ENCODE measurements at regions not wholly inside any gene's neighbourhood (a gene's known extent, or its start where the extent isn't known, plus 50 kb on each side); places are given as distances from the start of the nearest gene placed in this dataset.
"Not testable (repeated sequence)": the region's sequence is repeated elsewhere in the genome, so short reads cannot be mapped to it uniquely, and the experiment has no call there.

DNA sequence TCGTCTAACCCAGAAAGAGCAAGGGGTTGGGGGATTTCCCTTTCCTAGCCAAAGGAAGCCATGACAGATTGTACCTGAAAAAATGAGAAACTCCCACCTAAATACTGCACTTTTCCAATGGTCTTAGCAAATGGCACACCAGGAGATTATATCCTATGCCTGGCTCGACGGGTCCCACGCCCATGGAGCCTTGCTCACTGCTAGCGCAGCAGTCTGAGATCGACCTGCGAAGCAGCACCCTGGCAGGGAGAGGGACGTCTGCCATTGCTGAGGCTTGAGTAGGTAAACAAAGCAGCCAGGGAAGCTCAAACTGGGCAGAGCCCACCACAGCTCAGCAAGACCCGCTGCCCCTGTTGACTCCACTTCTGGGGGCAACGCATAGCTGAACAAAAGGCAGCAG lies 89.9 kb downstream of the MTERF1 start:
- TF ChIP-seq, protein P1, sequence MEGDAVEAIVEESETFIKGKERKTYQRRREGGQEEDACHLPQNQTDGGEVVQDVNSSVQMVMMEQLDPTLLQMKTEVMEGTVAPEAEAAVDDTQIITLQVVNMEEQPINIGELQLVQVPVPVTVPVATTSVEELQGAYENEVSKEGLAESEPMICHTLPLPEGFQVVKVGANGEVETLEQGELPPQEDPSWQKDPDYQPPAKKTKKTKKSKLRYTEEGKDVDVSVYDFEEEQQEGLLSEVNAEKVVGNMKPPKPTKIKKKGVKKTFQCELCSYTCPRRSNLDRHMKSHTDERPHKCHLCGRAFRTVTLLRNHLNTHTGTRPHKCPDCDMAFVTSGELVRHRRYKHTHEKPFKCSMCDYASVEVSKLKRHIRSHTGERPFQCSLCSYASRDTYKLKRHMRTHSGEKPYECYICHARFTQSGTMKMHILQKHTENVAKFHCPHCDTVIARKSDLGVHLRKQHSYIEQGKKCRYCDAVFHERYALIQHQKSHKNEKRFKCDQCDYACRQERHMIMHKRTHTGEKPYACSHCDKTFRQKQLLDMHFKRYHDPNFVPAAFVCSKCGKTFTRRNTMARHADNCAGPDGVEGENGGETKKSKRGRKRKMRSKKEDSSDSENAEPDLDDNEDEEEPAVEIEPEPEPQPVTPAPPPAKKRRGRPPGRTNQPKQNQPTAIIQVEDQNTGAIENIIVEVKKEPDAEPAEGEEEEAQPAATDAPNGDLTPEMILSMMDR (CRISPR knock-in tag; IDR thresholded peaks at IDR 0.05) = not testable (repeated sequence)
- TF ChIP-seq ZBTB1 (CRISPR knock-in tag; IDR thresholded peaks at IDR 0.05; ENCODE audit: borderline replicate concordance) = not testable (repeated sequence)
- TF ChIP-seq, protein P2, sequence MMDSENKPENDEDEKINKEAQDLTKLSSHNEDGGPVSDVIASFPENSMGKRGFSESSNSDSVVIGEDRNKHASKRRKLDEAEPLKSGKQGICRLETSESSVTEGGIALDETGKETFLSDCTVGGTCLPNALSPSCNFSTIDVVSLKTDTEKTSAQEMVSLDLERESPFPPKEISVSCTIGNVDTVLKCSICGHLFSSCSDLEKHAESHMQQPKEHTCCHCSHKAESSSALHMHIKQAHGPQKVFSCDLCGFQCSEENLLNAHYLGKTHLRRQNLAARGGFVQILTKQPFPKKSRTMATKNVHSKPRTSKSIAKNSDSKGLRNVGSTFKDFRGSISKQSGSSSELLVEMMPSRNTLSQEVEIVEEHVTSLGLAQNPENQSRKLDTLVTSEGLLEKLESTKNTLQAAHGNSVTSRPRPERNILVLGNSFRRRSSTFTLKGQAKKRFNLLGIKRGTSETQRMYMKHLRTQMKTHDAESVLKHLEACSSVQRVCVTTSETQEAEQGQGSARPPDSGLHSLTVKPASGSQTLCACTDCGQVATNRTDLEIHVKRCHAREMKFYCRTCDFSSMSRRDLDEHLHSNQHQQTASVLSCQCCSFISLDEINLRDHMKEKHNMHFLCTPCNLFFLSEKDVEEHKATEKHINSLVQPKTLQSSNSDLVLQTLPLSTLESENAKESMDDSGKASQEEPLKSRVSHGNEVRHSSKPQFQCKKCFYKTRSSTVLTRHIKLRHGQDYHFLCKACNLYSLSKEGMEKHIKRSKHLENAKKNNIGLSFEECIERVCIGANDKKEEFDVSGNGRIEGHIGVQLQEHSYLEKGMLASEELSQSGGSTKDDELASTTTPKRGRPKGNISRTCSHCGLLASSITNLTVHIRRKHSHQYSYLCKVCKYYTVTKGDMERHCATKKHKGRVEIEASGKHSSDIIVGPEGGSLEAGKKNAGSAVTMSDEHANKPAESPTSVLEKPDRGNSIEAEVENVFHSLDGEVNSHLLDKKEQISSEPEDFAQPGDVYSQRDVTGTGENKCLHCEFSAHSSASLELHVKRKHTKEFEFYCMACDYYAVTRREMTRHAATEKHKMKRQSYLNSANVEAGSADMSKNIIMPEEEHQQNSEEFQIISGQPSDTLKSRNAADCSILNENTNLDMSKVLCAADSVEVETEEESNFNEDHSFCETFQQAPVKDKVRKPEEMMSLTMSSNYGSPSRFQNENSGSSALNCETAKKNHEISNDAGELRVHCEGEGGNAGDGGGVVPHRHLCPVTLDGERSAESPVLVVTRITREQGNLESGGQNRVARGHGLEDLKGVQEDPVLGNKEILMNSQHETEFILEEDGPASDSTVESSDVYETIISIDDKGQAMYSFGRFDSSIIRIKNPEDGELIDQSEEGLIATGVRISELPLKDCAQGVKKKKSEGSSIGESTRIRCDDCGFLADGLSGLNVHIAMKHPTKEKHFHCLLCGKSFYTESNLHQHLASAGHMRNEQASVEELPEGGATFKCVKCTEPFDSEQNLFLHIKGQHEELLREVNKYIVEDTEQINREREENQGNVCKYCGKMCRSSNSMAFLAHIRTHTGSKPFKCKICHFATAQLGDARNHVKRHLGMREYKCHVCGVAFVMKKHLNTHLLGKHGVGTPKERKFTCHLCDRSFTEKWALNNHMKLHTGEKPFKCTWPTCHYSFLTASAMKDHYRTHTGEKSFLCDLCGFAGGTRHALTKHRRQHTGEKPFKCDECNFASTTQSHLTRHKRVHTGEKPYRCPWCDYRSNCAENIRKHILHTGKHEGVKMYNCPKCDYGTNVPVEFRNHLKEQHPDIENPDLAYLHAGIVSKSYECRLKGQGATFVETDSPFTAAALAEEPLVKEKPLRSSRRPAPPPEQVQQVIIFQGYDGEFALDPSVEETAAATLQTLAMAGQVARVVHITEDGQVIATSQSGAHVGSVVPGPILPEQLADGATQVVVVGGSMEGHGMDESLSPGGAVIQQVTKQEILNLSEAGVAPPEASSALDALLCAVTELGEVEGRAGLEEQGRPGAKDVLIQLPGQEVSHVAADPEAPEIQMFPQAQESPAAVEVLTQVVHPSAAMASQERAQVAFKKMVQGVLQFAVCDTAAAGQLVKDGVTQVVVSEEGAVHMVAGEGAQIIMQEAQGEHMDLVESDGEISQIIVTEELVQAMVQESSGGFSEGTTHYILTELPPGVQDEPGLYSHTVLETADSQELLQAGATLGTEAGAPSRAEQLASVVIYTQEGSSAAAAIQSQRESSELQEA (CRISPR knock-in tag; IDR thresholded peaks at IDR 0.05; ENCODE audit: not compliant biosample characterization) = not testable (repeated sequence)

Data from HepG2 (cell line).